Hypothalamus (tissue), 51 donors: ENCODE measurements at regions not wholly inside any gene's neighbourhood (a gene's known extent, or its start where the extent isn't known, plus 50 kb on each side); places are given as distances from the start of the nearest gene placed in this dataset.
A peak's percentile ranks its signal among the peaks of the same experiment; 100 is the strongest.

ENCODE experiments used
- DNase-seq, 51 donors: peaks; one replicate each; lab custom pipeline; 2025; lab: John Stamatoyannopoulos, UW

DNA sequence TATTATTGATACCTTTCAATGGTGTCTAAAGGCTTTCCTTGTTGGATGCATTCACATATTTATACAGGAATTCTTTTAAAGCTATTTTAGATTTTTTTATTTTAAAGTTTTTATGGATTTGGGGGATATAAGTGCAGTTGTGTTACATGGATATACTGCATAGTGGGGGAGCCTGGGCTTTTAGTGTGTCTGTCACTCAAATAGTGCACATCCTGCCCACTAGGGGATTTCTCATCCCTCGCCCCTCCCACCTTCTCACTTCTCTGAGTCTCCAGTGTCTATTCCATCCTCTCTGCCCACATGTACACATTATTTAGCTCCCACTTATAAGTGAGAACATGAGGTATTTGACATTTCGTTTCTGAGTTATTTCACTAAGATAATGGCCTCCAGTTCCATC is 154.0 kb upstream of the MKI67 start:
- DNase-seq, result no peak

DNA sequence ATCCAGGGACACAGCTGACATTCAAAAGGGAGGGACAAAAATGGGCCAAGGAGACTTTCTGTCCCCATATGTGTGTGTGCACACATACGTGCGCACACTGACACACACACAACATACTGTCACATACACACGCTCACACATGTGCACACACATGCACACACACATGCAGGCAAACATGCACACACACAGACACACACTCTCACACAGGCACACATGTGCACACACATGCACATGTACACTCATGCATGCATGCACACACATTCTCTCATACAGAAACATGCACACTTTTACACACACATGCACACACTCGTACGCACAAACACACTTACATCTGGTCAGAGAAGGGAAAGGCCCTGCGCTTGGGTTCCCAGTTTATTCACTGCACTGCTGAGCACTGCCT is 155.1 kb upstream of the MKI67 start:
- no peak for DNase-seq

DNA sequence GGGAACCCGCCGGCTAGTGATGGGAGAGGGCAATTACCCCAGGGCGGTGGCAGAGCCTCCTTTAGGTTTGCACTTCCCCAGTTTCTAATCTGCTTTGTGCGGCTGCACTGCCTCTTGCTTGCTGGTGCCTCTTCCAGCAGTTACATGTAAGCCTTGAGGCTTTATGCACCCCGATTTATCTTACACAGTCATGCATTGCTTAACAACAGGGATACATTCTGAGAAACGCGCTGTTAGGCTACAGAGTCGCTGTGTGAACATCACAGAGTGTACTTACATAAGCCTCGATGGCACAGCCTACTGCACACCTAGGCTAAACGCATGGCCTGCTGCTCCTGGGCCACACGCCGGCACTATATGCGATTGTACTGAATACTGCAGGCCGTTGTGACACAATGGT is 155.6 kb upstream of the MKI67 start:
- DNase-seq, result no peak

GRCh38 chr10:128286141-128286761 is 160.0 kb upstream of the MKI67 start:
- DNase-seq, result no peak

GRCh38 chr10:128286762-128287500 is 160.7 kb upstream of the MKI67 start:
- no peak for DNase-seq

DNA sequence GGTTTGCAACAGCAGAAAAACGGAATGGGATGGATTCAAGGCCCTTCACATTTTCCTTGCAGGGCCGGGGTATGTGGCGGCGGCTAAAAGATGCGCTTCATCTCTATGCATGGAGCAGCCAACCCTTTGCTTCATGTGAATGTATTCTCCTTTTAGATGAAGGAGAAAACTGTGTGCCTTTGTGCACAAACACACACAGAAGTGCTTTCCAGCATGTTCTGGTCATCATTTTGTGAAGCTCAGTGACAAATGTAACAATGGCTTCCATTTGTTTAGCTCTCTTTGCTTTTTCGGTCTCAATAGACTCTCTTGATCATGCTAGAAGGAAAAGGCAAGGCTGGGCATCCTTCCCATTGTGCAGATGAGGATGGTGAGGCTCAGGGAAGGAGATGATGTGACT is 161.7 kb upstream of the MKI67 start:
- DNase-seq, result peak in 1 of 51 donors; percentile 7

- no peak for DNase-seq
These were observed 163.4 kb upstream of the MKI67 start for GRCh38 chr10:128289621-128290020.

DNA sequence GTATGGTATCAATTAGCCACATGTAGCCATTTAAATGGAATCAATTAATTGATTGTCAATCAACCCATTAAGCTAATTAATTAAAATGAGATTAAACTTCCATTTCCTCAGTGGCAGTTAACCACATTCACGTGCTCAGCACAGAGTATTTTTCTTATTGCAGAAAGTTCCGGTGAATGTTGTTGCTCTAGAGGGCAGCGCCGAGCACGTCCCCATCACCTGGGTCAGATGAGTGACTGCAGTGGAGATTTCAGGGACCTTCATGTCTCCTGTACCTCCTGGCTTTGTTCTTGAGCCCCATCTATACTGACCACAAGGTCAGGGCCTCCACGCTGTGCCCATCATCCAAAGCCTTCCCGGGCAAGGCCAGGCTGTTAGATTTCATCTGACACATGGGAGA is 168.8 kb upstream of the MKI67 start:
- DNase-seq, result no peak

- DNase-seq, result no peak
These were observed 170.2 kb upstream of the MKI67 start for GRCh38 chr10:128296253-128297007.

GRCh38 chr10:128297709-128298378 is 171.6 kb upstream of the MKI67 start:
- no peak for DNase-seq

GRCh38 chr10:128298587-128298986 is 172.4 kb upstream of the MKI67 start:
- DNase-seq, result no peak

DNA sequence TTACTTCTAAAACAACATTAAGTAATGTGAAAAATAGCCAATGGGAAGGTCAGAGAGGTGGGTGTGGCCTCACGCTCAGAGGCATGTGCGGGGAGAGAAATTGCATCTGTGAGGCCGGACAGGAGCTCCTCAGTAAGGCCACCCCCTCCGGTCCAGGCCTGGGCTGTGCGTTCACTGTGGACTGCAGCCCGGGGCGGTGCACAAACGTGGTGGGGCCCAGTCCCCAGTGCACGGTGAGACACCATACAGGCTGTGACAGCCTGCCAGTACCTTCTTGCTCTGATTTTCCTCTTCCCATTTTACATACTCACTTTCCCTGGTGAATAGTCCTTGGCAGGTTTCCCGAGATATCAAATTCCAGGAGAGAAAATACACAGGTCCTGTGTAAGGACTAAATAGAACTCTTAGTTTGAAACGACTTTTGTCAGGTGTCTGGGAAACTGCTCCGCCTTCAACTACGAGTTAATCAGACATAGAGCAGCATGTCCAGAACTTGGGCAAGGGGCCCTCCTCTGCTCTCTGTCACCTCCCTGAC is 174.1 kb upstream of the MKI67 start:
- no peak for DNase-seq

GRCh38 chr10:128301051-128301450 is 174.8 kb upstream of the MKI67 start:
- DNase-seq, result no peak

GRCh38 chr10:128302808-128303207 is 176.6 kb upstream of the MKI67 start:
- DNase-seq, result no peak

DNA sequence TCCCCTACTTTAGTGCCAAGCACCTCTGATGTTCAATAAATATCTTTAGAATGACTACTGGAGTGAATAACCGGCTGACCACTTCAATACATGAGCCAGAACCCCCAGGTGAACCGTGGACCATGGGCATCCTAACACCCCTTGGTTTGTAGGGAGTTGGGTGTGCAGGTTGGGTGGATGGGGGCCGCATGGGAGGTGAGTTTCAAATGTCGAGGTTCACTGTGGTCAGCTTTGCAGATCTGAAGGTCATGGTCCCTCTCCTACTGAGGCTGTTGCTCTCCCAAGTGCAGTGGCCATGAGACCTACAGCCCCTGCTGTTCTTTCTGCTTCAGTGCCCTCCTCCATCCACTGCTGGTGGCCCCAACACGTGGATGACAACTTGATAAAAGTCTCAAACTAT is 178.0 kb upstream of the MKI67 start:
- no peak for DNase-seq

DNA sequence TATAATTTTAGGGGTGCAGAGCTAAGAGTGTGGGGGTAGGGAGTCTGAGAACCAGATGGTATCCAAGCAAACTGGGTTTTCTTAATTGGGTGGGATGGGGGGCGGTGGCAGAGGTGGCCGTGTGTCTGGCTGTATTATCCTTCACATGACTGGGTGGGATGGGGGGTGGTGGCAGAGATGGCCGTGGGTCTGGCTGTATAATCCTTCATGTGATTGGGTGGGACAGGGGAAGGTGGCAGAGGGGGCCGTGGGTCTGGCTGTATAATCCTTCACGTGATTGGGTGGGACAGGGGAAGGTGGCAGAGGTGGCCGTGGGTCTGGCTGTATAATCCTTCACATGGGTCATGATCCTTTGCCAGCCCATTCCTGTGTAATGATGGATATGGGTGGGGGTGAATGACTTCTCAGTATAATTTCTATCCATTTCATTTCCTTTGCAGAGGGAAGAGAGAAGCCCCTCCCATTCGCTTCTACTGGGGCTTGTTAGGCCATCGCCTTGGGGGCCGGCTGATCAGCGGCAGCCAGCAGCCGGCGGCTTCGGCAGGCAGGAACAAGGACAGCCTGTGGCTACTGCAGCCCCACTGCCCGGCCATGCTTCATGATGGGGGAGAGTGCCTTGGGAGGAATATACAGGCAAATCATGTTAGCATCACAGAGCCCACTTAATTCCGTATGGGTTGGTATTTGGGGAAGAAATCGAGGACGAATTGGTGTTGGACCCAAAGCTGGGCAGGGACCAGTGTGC is 179.6 kb upstream of the MKI67 start:
- DNase-seq, result no peak

- DNase-seq, result no peak
These were observed 180.3 kb upstream of the MKI67 start for GRCh38 chr10:128306535-128306934.

- no peak for DNase-seq
These were observed 180.7 kb upstream of the MKI67 start for GRCh38 chr10:128306966-128307365.

DNA sequence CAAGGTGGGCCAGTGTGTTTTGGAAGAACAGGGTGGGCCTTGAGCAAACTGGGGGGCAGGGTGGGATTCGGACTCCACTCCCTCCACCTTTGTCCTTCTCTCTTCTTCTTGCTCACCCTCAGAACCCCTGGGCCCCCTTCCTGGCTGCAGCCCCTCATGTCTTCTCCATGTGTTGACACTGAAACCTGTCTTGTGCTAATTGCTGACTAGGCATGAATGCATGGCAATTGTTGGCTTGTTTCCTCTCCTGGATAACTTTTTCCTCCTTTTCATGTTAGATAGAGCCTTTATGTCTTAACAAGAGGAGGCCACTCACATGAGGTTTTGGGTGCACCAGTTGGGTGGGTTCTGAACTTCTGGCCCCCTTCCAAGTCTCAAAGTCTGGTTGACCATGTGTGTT is 181.6 kb upstream of the MKI67 start:
- no peak for DNase-seq

DNA sequence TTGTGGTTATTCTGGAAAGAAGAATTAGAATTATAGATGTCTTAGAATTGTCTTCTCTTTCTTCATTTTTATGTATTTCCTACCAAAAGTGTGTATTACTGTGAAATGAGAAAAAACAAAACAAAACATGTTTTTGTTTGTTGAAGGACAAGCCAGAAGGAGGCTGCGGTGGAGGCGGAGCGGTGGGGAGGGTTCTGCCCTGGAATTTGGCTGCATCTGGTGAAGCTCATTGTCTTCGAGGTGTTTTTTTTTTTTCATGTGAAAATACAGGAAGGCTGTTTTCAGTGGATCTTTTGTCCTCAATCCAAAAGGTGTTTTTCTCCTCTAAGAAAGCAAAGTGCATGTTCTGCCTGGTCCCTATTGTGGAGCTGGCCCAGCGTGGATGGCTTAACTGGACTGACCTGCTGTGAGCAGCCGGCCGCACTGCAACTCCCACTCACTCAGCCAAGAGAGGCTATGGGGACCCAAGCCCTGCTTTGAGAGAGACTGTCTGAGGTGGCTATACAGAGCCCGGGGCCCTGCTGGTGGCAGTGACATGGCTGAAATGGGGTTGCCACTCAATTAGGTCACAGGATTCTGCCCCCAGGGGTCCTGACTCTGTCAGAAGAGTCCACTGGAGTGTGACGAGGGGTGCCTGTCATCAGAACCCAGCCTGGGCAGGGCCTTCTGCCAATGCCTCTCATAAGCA is 184.9 kb upstream of the MKI67 start:
- no peak for DNase-seq
